ENCODE measurements at regions not wholly inside any gene's neighbourhood (a gene's known extent, or its start where the extent isn't known, plus 50 kb on each side); places are given as distances from the start of the nearest gene placed in this dataset.

GRCh38 chr2:224268441-224268840 is 133.5 kb downstream of the FAM124B start:
- H3K79me2 ChIP-seq (ENCODE audit: insufficient read depth, low read length): no peaks in the 10 kb centered on the region
- Mint-ChIP-seq H3K27ac (no peak overlapping the region), H3K9me3 (no peaks in the 10 kb centered on the region), H3K4me1 (peaks cover 9 to 12% of the 10 kb centered on the region in 2 experiments), H3K4me3 (no peak overlapping the region), H3K36me3 (ENCODE audit: insufficient read depth in 1 of 3, low read depth in 3 of 3) (no peaks in the 10 kb centered on the region), H3K27me3 (ENCODE audit: low read depth) (no peaks in the 10 kb centered on the region)
- H3K14ac ChIP-seq (ENCODE audit: insufficient read depth, low read length): no peak overlapping the region
- H4K20me1 ChIP-seq (ENCODE audit: control insufficient read depth, insufficient read depth, insufficient read length): no peaks in the 10 kb centered on the region
- no CpG with 5 or more reads among the region's 4 CpGs for WGBS (ENCODE audit: extremely low coverage, insufficient read length, low lambda C conversion rate)
- H3K4me2 ChIP-seq (ENCODE audit: insufficient read depth, insufficient read length, low read length): no peak overlapping the region
- no peaks in the 10 kb centered on the region for H3K79me1 ChIP-seq (ENCODE audit: insufficient read depth, low read depth, low read length, poor library complexity, severe bottlenecking)
- no peak overlapping the region for H2AK5ac ChIP-seq (ENCODE audit: insufficient read length, low read length)
- no peak overlapping the region for H4K91ac ChIP-seq (ENCODE audit: insufficient read length, low read depth, low read length)
- H2AFZ ChIP-seq (ENCODE audit: low read length): no peak overlapping the region
- no peak overlapping the region for H2BK120ac ChIP-seq (ENCODE audit: low read depth, low read length, poor library complexity, severe bottlenecking)
- H3K27ac ChIP-seq (ENCODE audit: insufficient read length, low read depth, low read length): no peak overlapping the region
- H2BK12ac ChIP-seq (ENCODE audit: insufficient read length, low read depth, low read length): no peak overlapping the region
- no peaks in the 10 kb centered on the region for H3K27me3 ChIP-seq (ENCODE audit: insufficient read depth, low read length)
- TF ChIP-seq, protein P1, sequence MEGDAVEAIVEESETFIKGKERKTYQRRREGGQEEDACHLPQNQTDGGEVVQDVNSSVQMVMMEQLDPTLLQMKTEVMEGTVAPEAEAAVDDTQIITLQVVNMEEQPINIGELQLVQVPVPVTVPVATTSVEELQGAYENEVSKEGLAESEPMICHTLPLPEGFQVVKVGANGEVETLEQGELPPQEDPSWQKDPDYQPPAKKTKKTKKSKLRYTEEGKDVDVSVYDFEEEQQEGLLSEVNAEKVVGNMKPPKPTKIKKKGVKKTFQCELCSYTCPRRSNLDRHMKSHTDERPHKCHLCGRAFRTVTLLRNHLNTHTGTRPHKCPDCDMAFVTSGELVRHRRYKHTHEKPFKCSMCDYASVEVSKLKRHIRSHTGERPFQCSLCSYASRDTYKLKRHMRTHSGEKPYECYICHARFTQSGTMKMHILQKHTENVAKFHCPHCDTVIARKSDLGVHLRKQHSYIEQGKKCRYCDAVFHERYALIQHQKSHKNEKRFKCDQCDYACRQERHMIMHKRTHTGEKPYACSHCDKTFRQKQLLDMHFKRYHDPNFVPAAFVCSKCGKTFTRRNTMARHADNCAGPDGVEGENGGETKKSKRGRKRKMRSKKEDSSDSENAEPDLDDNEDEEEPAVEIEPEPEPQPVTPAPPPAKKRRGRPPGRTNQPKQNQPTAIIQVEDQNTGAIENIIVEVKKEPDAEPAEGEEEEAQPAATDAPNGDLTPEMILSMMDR (conservative IDR thresholded peaks at IDR 0.05): no peak
- no peak overlapping the region for H2BK20ac ChIP-seq (ENCODE audit: low read depth, low read length, poor library complexity, severe bottlenecking)
- H3K9me3 ChIP-seq (ENCODE audit: control insufficient read depth, low read depth, low read length): no peaks in the 10 kb centered on the region
- no peak overlapping the region for H3K23ac ChIP-seq (ENCODE audit: insufficient read length, low read depth, low read length)
- H3K56ac ChIP-seq (ENCODE audit: insufficient read length, low read depth, low read length): no peak overlapping the region
- H3K9ac ChIP-seq (ENCODE audit: extremely low read depth, insufficient read length, low read length): no peak overlapping the region
- H4K8ac ChIP-seq (replicated peaks; ENCODE audit: insufficient read length, low read depth, low read length): no peak overlapping the region
- H3K18ac ChIP-seq (ENCODE audit: insufficient read length, low read depth, low read length): no peak overlapping the region
- no peak overlapping the region for H4K5ac ChIP-seq (ENCODE audit: insufficient read length, low read depth, low read length)
- H3K4me1 ChIP-seq (ENCODE audit: insufficient read depth, low read length): no peaks in the 10 kb centered on the region; the same call in 1 of the 2 replicates
- H3K4ac ChIP-seq (ENCODE audit: low read depth, low read length): no peak overlapping the region
- H3T11ph ChIP-seq (ENCODE audit: low read length): no peak overlapping the region
- H2BK5ac ChIP-seq (ENCODE audit: insufficient read length, low read length): no peak overlapping the region
- H3K23me2 ChIP-seq (ENCODE audit: insufficient read length, low read depth, low read length, poor library complexity, severe bottlenecking): no peaks in the 10 kb centered on the region
- H2BK15ac ChIP-seq (ENCODE audit: low read depth, low read length): no peak overlapping the region
- no peak for DNase-seq

All from H9 (cell line).